HTR-8/SVneo (cell line): ENCODE measurements at regions not wholly inside any gene's neighbourhood (a gene's known extent, or its start where the extent isn't known, plus 50 kb on each side); places are given as distances from the start of the nearest gene placed in this dataset.

ENCODE experiments used
- DNase-seq: peaks from one replicate; pipeline ENCODE4 v3.0.0; 2011; ENCODE audit warnings: low spot score, mixed read lengths; ENCODE audit not compliant: insufficient read length
- FAIRE-seq: peaks from 2 replicates; lab custom pipeline; 2011; peaks lifted over from hg19 to GRCh38; lab: Jason Lieb, UNC

- no peak for FAIRE-seq
- DNase-seq: no peak
Observed at GRCh38 chr12:127386723-127387122, 880.2 kb upstream of the TMEM132C start.

- FAIRE-seq (peak; percentile 94), DNase-seq (peak; percentile 49)
Observed at GRCh38 chr12:127388985-127389384, 878.0 kb upstream of the TMEM132C start.

- FAIRE-seq (peak; percentile 76), DNase-seq (peak; percentile 53)
Observed at GRCh38 chr12:127389923-127390322, 877.0 kb upstream of the TMEM132C start.

- DNase-seq: no peak
- no peak for FAIRE-seq
Observed at GRCh38 chr12:127393465-127393864, 873.5 kb upstream of the TMEM132C start.

GRCh38 chr12:127393896-127394295 is 873.1 kb upstream of the TMEM132C start:
- FAIRE-seq: peak; percentile 95

GRCh38 chr12:127396734-127397133 is 870.2 kb upstream of the TMEM132C start:
- no peak for DNase-seq
- FAIRE-seq: no peak

More at GRCh38 chr12:127393896-127394295, 873.1 kb upstream of the TMEM132C start:
- DNase-seq: no peak

- DNase-seq: no peak
Observed at GRCh38 chr12:127398016-127398710, 868.8 kb upstream of the TMEM132C start.

GRCh38 chr12:127399451-127399850 is 867.5 kb upstream of the TMEM132C start:
- FAIRE-seq (no peak), DNase-seq (no peak)

More at GRCh38 chr12:127398016-127398710, 868.8 kb upstream of the TMEM132C start:
- FAIRE-seq: no peak

GRCh38 chr12:127400221-127400620 is 866.7 kb upstream of the TMEM132C start:
- no peak for DNase-seq

GRCh38 chr12:127401005-127401404 is 866.0 kb upstream of the TMEM132C start:
- no peak for DNase-seq

More at GRCh38 chr12:127400221-127400620, 866.7 kb upstream of the TMEM132C start:
- FAIRE-seq: no peak

GRCh38 chr12:127401536-127401935 is 865.4 kb upstream of the TMEM132C start:
- FAIRE-seq (no peak), DNase-seq (no peak)

More at GRCh38 chr12:127401005-127401404, 866.0 kb upstream of the TMEM132C start:
- peak; percentile 33 for FAIRE-seq

GRCh38 chr12:127411166-127411915 is 855.6 kb upstream of the TMEM132C start:
- FAIRE-seq: no peak
- no peak for DNase-seq

- FAIRE-seq (no peak), DNase-seq (no peak)
Observed at GRCh38 chr12:127411981-127412380, 855.0 kb upstream of the TMEM132C start.

GRCh38 chr12:127412866-127413265 is 854.1 kb upstream of the TMEM132C start:
- DNase-seq (no peak), FAIRE-seq (no peak)

GRCh38 chr12:127414186-127414585 is 852.8 kb upstream of the TMEM132C start:
- no peak for FAIRE-seq
- no peak for DNase-seq

- no peak for FAIRE-seq
Observed at GRCh38 chr12:127414636-127415035, 852.3 kb upstream of the TMEM132C start.

GRCh38 chr12:127416796-127417195 is 850.2 kb upstream of the TMEM132C start:
- no peak for DNase-seq
- FAIRE-seq: peak; percentile 75

More at GRCh38 chr12:127414636-127415035, 852.3 kb upstream of the TMEM132C start:
- DNase-seq: no peak

GRCh38 chr12:127419111-127419510 is 847.9 kb upstream of the TMEM132C start:
- DNase-seq (no peak), FAIRE-seq (no peak)

- no peak for FAIRE-seq
- DNase-seq: no peak
Observed at GRCh38 chr12:127421614-127422013, 845.4 kb upstream of the TMEM132C start.

- FAIRE-seq (no peak), DNase-seq (no peak)
Observed at GRCh38 chr12:127422935-127423566, 843.9 kb upstream of the TMEM132C start.

GRCh38 chr12:127425474-127425873 is 841.5 kb upstream of the TMEM132C start:
- DNase-seq (no peak), FAIRE-seq (no peak)
